Epithelial cell of prostate (primary cell): ENCODE measurements at regions not wholly inside any gene's neighbourhood (a gene's known extent, or its start where the extent isn't known, plus 50 kb on each side); places are given as distances from the start of the nearest gene placed in this dataset.
A peak's percentile ranks its signal among the peaks of the same experiment; 100 is the strongest.
"Not testable (repeated sequence)": the region's sequence is repeated elsewhere in the genome, so short reads cannot be mapped to it uniquely, and the experiment has no call there.

Source experiments
- DNase-seq: peaks from one replicate; pipeline ENCODE4 v3.0.0-alpha.2; 2011; ENCODE audit warnings: low read depth, low spot score
- H3K27ac ChIP-seq: fragments of 450-650 bp; 2 replicates; pipeline ENCODE4 v1.5.1; 2017; ENCODE audit warnings: mild to moderate bottlenecking

DNA sequence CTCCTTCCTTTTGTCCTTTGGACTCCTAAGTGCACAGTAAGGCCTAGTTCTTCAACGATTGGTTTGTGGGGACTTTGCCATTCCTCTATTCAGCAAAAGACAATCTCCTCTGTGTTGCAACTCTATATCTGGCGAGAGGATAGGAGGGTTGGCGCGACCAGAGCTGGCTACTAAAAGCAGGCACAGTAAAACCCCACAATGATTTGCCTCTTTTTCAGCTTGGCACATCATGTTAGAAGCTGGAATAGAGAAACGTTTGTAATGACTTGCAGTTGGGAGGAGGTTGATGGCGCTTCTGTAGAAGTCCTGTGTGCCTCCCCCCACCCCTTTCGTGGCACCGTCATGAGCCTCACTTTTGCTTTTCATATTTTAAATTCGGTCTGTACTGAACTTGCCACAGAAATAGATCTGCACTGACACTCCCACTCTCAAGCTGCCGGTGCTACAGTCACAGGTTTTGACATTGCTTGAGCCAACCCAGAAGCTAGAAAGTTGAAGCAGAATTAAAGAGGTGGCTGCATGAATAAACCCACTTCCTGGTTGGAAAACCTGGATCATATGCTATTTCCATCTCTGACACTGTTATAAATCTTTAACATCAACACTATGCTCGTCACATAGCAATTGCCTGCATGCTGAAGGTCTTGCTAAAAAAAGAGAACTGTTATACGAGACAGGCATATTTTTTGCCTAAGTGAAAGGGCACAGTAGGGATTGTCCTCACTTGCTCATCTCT lies 315.3 kb upstream of the PRICKLE1 start:
- no peak for DNase-seq
- no peak overlapping the region for H3K27ac ChIP-seq

DNA sequence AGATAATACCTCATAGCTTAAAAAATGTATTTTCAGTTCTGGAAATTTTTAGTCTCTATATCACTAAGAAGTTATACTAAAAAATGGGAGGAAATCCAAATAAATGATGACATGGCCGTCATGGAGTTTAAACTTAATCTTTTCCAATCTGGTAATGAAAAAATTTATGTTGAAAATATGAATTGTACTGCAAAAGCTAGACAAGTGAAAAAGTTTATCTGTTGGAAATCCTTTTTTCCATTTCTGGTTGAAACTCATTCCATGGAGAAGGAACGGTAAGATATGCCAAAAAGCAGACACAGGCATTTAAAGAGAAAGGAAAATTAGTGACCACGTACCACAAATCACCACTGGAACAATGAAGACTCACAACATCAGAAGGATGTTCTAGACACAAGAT lies 314.2 kb upstream of the PRICKLE1 start:
- no peak for DNase-seq
- H3K27ac ChIP-seq: no peak overlapping the region

DNA sequence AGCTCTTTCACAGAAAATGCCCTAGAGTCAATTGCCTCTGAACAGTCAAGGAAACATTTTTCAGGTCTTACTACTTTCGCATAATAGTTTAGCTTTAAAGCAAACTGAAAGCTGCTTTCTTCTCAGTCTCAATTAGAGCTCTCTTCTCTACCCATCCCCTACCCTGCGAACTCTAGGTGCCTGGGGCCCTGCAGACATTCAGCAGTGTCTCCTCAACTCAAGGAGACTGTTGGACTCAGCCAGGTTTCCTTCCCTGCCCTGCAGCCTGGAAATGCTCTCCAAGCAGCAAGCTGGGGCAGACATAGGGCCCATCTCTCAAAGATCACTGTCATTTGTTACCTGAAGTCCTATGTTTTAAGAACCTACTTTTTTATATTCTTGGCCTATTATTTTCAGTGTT lies 312.5 kb upstream of the PRICKLE1 start:
- DNase-seq: no peak
- no peak overlapping the region for H3K27ac ChIP-seq

DNA sequence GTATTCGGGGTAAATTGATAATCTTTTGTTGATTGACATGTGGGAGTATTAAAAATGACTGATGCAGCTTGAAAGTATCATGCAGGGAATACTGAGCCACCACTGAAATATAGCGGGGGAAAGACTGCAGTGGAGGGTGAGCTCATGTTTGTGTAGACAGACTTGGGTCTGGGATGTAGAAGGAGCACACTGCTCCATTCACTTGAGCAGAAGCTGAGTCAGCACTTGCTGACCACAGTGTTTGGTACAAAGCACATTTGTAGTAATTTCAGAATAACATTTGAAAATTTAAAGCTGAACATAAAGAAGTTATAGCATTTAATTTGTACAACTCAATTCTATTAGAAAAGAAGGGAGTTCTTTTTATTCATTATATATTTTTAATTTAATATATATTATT lies 304.3 kb upstream of the PRICKLE1 start:
- H3K27ac ChIP-seq: no peak overlapping the region
- no peak for DNase-seq

DNA sequence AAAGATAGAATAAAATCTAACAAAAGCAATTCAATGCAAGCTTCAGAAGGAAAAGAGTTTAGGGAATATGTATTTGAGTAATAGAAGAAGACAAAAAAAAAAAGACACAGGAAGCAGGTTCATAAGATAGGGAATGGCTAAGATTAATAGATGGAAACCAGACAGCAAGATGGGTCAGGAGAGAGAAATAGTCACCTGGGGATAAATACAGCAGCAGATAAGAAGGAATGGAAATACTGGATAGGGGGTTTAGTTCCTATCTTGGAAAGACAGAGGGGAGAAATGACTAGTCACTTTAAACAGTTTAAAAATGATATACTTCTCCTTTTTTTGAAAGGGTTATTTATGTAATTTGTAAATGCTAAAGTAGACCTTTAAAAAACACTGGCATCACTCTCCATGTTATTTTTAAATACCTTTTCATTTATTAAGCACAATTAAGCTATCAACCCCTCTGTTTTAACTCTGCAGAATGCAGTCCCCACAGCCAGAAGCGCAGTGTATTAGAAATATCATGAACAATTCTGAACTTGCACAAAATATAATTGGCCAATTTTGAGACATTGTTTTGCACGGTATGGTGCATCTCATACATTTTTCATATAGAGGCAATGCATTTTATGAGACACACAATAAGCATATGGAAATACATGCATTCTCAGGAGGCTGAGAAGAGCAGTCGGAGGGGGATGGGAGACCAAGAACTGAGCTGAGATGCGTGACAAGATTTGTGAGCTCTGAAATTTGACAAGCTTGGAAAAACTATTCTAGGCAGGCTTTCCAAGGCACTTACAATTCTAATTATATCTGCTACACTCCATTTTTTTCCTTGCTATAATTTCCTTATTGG lies 303.4 kb upstream of the PRICKLE1 start:
- no peak for DNase-seq
- no peak overlapping the region for H3K27ac ChIP-seq

DNA sequence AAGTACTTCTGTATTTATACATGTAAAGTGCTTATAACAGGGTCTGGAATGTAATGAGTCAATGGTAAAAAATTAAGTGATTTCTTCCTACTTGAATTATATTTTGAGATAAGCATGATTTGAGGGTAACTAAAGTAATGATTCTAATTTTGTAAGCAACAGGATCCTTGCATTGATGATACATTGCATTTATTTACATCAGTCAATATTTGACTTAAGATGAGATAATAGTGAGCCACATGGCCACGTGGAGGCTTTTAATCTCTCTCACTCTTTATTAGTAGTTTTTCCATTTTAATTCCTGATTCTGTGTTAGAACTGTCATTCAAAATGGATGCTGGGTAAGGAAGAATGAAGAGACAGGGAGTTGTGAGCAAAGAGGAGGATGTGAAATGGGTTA lies 298.1 kb upstream of the PRICKLE1 start:
- DNase-seq: no peak
- no peak overlapping the region for H3K27ac ChIP-seq

DNA sequence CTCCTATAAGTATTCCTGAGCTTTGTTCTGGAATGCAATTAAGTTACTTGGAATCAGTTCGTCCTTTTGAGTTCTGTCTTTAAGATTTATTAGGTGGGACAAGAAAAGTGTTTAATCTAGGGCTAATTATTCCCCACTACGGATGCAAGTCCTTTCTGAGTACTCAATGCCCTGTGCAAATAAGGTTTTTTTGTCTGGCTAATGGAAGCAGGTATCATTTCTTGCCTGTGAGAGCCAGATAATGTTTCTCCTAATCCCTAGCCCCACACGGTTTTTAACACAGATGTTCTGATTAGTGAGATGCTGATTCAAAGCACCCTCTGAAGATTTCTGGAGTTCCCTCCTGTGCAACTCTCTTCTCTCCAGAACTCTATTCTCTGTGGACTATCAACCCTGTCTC lies 296.6 kb upstream of the PRICKLE1 start:
- H3K27ac ChIP-seq: no peak overlapping the region
- DNase-seq: no peak

DNA sequence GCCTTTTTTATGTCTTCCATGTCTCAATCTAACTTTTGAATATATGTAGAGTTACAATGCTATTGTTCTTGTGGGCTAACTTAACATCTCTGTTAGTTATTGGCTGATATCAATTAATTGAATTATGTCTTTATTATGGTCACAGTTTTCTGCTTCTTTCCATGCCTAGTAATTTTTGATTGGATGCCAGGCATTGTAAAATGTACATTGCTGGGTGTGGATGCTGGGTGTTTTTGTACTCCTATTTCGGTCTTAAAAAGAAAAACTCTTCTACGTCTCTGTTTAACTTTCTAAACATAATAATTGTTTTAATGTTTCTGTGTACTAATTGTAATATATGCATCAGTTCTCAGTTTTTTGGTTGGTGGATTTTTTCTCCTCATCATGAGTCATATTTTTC lies 296.1 kb upstream of the PRICKLE1 start:
- DNase-seq: no peak
- H3K27ac ChIP-seq: no peak overlapping the region

DNA sequence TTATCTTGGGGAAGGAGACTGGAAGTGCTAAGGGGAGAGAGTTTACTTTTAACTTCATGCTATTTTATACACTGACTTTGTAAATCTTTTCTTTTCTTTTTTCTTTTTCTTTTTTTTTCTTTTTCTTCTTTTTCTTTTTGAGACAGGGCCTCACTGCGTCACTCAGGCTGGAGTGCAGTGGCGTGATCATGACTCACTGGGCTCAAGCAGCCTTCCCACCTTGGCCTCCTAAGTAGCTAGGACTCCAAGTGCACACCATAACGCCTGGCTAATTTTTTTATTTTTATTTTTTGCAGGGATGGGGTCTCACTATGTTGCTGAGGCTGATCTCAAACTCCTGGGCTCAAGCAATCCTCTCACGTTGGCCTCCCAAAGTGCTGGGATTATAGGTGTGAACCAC lies 294.6 kb upstream of the PRICKLE1 start:
- H3K27ac ChIP-seq: no peak overlapping the region
- no peak for DNase-seq

DNA sequence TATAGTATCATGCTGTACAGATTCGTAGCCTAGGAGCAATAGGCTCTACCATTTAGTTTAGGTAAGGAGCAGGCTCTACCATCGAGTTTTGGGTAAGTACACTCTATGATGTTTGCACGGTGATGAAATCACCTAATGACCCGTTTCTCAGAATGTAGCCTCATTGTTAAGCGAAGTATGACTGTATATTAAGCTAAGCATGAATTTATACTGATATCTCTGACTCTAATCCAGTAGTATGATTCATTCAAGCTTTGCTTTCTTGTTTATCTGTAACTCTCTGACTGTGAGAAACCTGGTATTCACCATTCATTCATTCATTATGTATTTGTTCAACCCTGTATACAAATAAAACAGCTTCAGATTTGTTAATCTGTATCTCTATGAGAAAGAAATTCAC lies 283.9 kb upstream of the PRICKLE1 start:
- peak; percentile 60 for DNase-seq

DNA sequence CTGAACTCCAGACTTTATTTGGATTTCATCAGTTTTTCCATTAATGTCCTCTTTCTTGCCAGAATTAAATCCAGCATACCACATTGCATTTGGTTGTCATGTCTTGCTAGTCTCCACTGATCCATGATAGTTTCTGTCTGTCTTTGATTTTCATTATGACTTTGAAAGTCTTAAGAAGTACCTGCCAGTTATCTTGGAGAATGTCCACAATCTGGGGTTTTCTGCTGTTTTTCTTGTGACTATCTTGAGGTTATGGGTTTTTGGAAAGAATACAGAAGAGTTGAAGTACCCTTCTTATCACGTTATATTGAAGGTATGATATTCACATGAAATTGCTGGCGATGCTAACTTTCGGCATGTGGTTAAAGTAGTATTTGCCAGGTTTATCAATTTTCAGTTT lies 282.3 kb upstream of the PRICKLE1 start:
- no peak for DNase-seq
- no peak overlapping the region for H3K27ac ChIP-seq

More for the DNA sequence above, 283.9 kb upstream of the PRICKLE1 start:
- H3K27ac ChIP-seq: no peak overlapping the region

DNA sequence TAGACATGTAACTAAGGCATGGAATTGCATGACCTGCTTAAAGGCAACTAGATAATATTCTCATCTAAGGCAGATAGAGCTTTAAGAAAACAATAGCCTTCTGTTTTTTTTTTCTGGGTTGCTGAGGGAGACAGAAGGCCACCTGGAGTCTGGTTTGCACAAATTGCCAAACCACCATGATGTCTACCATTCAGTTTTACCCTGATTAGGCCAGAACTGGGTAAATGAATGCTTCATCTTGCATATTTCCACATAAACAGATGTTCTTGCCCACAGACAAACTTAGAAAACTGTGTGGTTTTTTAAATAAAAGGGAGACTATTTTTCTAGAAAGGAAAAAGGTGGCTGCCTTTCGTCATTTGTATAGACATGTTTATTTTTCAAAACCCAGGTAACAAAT lies 278.7 kb upstream of the PRICKLE1 start:
- DNase-seq: no peak
- H3K27ac ChIP-seq: no peak overlapping the region

DNA sequence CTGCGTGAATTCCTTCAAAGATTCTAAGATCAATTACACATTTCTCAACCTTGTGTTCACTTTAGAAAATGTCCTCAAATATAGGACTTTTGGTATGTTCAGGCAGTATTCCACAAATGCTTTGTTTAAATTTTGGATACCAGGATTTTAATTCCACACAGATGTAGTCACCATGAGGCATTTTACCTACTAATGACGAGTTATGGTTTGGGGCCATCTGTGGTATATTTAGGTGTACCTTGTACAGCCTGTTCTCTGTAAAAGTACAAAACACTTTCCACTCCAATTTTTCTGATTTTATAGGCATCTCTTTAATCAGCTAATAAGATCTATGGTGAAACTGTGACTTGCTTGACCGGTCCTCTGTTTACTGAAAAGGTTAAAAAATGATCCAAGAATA lies 275.7 kb upstream of the PRICKLE1 start:
- DNase-seq: no peak

DNA sequence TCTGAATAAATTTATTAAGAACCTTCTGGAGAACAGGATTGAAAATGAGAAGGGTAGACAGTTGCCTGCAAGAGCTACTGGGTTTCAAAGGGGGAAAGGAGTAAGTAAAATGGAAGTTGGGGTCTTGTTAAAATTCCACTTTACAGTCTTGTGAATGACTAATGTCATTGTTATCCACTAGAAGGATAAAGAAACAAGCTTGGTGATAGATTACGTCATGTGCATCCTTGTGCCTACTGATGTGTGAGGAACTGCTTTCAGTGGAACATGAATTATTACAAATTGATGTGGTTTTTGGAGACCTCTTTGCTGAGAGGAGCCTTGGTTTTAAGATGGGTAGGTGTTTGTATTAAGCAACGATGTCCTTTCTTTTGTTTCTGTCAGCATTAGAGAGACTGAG lies 272.5 kb upstream of the PRICKLE1 start:
- DNase-seq: no peak
- H3K27ac ChIP-seq: no peak overlapping the region

More for the DNA sequence above, 275.7 kb upstream of the PRICKLE1 start:
- no peak overlapping the region for H3K27ac ChIP-seq

DNA sequence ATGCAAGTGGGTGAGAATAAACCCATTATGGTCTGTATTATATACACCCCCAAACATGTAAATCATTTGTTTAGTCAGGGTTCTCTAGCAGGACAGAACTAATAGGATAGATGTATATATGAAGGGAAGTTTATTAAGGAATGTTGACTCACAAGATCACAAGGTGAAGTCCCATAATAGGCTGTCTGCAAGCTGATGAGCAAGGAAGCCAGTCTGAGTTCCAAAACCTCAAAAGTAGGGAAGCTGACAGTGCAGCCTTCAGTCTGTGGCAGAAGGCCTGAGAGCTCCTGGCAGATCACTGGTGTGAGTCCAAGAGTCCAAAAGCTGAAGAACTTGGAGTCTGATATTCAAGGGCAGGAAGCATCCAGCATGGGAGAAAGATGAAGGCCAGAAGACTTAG lies 270.8 kb upstream of the PRICKLE1 start:
- DNase-seq, H3K27ac ChIP-seq: not testable (repeated sequence)

DNA sequence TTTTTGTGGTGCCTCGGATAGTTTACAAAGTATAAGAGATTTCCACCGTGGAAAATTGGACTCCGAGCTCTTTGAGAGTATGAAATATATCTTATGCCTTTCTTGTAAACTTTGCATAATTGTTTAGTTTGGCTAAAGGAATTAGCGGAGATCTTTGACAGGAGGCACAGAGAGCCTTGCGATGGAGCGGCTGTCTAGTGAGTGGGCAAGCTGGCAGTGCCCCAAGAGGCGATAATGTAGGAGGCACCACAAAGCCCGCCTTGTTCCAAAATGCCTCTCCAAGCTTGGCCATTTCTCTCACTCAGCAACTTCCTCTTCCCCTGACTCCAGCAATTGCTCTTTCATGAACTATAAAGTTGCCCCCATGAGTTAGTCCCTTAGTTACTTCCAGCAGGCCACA lies 270.1 kb upstream of the PRICKLE1 start:
- no peak for DNase-seq
- H3K27ac ChIP-seq: no peak overlapping the region

DNA sequence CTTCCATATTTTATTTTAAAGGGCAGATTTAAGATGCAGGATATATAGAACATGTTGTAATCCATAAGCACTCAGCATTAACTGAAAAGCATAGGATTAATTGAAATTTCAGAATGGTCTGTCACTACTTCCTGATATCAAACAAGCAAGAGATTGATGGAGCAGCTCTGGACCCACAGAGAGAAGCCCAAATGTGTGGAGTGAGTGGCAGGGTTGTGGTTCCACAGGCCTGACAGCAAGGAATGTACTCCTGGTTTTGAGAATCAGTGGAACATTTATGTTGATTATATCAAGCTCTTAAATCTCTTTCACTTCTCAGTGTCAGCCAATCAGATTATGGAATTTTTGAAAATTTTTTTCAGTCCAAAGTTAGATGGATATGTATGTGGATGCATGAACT lies 267.6 kb upstream of the PRICKLE1 start:
- no peak for DNase-seq
- H3K27ac ChIP-seq: no peak overlapping the region

DNA sequence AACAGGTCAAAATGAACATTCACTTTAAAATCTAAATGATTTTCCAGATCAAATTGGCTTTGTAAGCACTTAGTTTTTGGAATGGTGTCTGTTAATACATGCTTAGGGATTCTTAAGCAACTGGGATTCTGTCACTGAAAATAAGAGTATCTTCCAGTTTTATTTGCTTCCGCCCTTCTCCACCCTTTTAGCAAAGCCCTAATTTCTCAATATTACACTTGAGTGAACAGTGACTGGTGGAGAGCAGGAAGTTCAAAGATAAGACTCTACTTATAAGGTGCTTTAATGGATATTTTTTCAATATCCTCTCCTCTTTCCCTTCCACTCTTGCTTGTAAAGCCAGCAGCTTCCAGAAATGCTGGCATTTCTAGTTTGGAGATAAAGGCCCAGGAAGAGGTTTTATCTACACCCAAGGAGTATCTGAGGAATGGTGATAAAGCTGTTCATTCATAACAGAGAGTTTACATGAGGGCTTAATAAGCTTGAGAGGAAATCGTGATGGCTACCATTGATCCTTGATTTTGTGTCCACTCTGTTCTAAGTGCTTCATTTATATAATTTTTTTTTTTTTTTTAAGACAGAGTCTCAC lies 265.9 kb upstream of the PRICKLE1 start:
- H3K27ac ChIP-seq: no peak overlapping the region
- DNase-seq: no peak

DNA sequence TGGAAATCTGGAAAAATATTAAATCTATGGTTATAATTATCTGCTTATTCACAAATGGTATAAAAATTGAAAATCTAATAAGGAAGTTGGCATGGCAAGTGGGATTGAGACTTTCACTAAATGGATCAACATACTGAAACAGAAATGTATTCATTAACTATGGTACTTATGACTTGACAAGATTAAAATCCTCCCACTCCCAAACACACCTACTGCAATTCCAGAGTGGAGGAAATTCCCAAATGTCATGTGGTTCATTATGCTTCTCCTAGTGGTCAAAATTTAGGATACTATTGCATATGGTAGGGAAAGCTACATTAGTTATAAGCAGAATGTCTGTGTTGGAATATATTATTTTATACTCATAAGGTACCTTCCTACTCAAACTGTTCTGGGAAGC lies 265.3 kb upstream of the PRICKLE1 start:
- DNase-seq: no peak
- H3K27ac ChIP-seq: no peak overlapping the region

DNA sequence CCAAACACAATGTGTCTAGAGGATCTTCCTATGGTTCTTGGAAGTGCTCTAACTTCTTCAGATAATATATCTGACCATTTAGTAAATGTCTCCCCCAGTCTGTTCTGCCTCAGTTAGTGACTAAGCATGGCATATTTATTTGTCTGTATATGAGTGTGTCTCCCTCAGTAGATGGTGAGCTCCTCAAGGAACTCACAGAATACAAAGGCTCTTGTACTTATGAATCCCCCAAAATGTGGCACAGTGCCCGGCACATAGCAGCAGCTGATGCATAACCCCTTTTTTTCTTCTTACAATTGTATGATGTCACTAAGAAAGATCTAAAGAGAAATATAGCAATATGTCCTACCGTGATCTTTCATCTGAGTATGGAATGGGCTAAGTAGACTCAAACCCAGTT lies 264.7 kb upstream of the PRICKLE1 start:
- H3K27ac ChIP-seq: no peak overlapping the region
- DNase-seq: no peak

DNA sequence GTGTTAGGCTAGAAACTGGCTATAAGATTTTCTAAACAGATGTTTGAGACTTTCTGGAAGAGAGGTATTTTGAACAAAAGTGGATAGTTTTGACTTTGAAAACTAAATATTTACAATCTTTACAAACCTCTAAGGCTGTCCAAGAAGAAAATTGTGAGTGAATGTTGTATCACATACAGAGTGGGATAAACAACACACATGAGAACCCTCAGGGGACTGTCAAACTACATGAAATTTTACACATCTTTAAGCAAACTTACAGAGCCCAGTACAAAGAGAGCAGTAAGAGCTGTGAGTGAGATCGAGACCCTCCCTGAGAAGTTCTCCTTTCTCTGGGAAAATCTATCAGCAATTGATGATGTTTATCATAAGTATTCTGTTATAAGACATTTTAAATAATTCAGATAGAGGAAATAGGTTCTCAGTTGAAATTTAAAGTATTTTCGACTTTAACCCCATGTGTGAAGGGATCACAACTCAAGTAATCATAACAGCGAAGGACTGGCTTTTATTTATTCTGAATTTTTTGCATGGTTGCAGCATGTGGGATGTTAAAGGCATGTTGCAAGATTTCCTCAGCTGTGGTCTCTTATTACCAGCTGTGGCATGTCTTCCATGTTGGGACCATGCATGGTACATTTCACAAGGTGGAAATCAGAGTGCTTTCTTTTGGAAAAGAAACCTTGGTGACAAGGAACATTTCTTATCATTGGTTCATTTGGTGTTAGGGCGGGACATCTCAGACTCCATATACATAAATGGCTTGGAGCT lies 264.0 kb upstream of the PRICKLE1 start:
- DNase-seq: no peak
- H3K27ac ChIP-seq: no peak overlapping the region
